Testis (tissue), 2 donors: ENCODE measurements at regions not wholly inside any gene's neighbourhood (a gene's known extent, or its start where the extent isn't known, plus 50 kb on each side); places are given as distances from the start of the nearest gene placed in this dataset.

Source experiments
- CTCF ChIP-seq, 3 experiments: fragments of 450-650 bp in 2 of 3; fragments of 200-600 bp in 1 of 3; sonication (generic) in 1 of 3; IDR thresholded peaks; one replicate each; pipeline ENCODE4 v1.5.1; 2016 to 2019; ENCODE audit warnings: antibody characterized with exemption in 3 of 3, mild to moderate bottlenecking in 2 of 3, moderate library complexity in 1 of 3
- POLR2A ChIP-seq: fragments of 450-650 bp; IDR thresholded peaks from one replicate; pipeline ENCODE4 v1.6.1; 2017; ENCODE audit warnings: antibody characterized with exemption, mild to moderate bottlenecking, moderate library complexity

- TF ChIP-seq POLR2A (no peak), CTCF (IDR thresholded peaks at IDR 0.05) (no peak)
These were observed 68.5 kb downstream of the NPTX2 start for GRCh38 chr7:98685541-98685940.
